Breast epithelium (tissue), 3 donors: ENCODE measurements at regions not wholly inside any gene's neighbourhood (a gene's known extent, or its start where the extent isn't known, plus 50 kb on each side); places are given as distances from the start of the nearest gene placed in this dataset.

Experiments used
- POLR2A ChIP-seq: fragments of 450-650 bp; IDR thresholded peaks from one replicate; pipeline ENCODE4 v1.6.1; 2016; ENCODE audit warnings: antibody characterized with exemption, mild to moderate bottlenecking, moderate library complexity
- POLR2AphosphoS5 ChIP-seq, 3 donors: sonication (generic); formaldehyde crosslinking; IDR thresholded peaks; one replicate each; pipeline ENCODE4 v1.6.1; 2017; ENCODE audit warnings: antibody characterized with exemption in 3 of 3
- TF ChIP-seq, protein P1 (sequence below), 3 donors: fragments of 450-650 bp; IDR thresholded peaks; one replicate each; pipeline ENCODE4 v1.5.1; 2016 to 2017; ENCODE audit warnings: antibody characterized with exemption in 3 of 3, mild to moderate bottlenecking in 3 of 3, moderate library complexity in 3 of 3

DNA sequence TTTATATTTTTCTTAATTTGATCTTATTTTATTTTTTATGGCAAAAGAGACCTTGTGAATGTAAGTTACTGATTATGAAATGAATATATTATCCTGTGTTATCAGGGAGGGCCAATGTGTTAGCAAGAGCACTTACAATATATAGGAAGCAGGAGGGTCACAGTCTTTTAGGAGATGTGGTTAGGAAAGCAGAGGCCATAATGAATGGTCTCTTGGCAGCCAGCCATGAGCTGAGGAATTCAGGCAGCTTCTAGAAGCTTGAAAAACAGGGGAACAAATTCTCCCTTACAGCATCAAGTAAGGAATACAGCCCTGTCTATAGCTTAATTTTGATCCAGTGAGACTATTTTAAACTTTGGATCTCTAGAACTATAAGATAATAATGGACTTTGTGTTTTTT is 2374.6 kb downstream of the PCDH9 start:
- TF ChIP-seq, protein P1, sequence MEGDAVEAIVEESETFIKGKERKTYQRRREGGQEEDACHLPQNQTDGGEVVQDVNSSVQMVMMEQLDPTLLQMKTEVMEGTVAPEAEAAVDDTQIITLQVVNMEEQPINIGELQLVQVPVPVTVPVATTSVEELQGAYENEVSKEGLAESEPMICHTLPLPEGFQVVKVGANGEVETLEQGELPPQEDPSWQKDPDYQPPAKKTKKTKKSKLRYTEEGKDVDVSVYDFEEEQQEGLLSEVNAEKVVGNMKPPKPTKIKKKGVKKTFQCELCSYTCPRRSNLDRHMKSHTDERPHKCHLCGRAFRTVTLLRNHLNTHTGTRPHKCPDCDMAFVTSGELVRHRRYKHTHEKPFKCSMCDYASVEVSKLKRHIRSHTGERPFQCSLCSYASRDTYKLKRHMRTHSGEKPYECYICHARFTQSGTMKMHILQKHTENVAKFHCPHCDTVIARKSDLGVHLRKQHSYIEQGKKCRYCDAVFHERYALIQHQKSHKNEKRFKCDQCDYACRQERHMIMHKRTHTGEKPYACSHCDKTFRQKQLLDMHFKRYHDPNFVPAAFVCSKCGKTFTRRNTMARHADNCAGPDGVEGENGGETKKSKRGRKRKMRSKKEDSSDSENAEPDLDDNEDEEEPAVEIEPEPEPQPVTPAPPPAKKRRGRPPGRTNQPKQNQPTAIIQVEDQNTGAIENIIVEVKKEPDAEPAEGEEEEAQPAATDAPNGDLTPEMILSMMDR (IDR thresholded peaks at IDR 0.05), result no peak
- TF ChIP-seq POLR2AphosphoS5 (IDR thresholded peaks at IDR 0.05) (no peak), POLR2A (no peak)
